Smooth muscle cell (in vitro differentiated cells): ENCODE measurements at regions not wholly inside any gene's neighbourhood (a gene's known extent, or its start where the extent isn't known, plus 50 kb on each side); places are given as distances from the start of the nearest gene placed in this dataset.

Experiments
- DNase-seq: peaks from one replicate; lab custom pipeline; 2025; ENCODE audit not compliant: unreplicated experiment; lab: John Stamatoyannopoulos, UW
- H2AFZ ChIP-seq: fragments of 200-600 bp; sonication (generic); 2 replicates; pipeline ENCODE4 v1.6.0; 2016; ENCODE audit warnings: antibody characterized with exemption, low read depth, mild to moderate bottlenecking
- H3F3A ChIP-seq: fragments of 200-600 bp; sonication (generic); 2 replicates; pipeline ENCODE4 v1.6.0; 2017; ENCODE audit warnings: antibody characterized with exemption, low read depth
- H3K27ac ChIP-seq: fragments of 200-600 bp; sonication (generic); 2 replicates; pipeline ENCODE4 v1.5.1; 2016; ENCODE audit warnings: low read depth, mild to moderate bottlenecking
- H3K27me3 ChIP-seq: fragments of 200-600 bp; sonication (generic); 2 replicates; pipeline ENCODE4 v1.6.1; 2016; ENCODE audit warnings: low read depth, mild to moderate bottlenecking
- H3K36me3 ChIP-seq: fragments of 200-600 bp; sonication (generic); 2 replicates; pipeline ENCODE4 v1.5.1; 2016; ENCODE audit warnings: low read depth
- H3K4me1 ChIP-seq: fragments of 200-600 bp; sonication (generic); 2 replicates; pipeline ENCODE4 v1.5.1; 2016; ENCODE audit warnings: low read depth
- H3K4me2 ChIP-seq: fragments of 200-600 bp; sonication (generic); 2 replicates; pipeline ENCODE4 v1.6.0; 2016; ENCODE audit warnings: mild to moderate bottlenecking
- H3K4me3 ChIP-seq: fragments of 200-600 bp; sonication (generic); 2 replicates; pipeline ENCODE4 v1.5.1; 2016; ENCODE audit warnings: mild to moderate bottlenecking
- H3K79me2 ChIP-seq: fragments of 200-600 bp; sonication (generic); 2 replicates; pipeline ENCODE4 v1.6.0; 2016; ENCODE audit warnings: low read depth, mild to moderate bottlenecking
- H3K9ac ChIP-seq: fragments of 200-600 bp; sonication (generic); 2 replicates; pipeline ENCODE4 v1.6.0; 2016; ENCODE audit warnings: low read depth
- H3K9me3 ChIP-seq: fragments of 200-600 bp; sonication (generic); replicated peaks from 2 replicates; pipeline ENCODE4 v1.5.1; 2016; ENCODE audit warnings: low read depth
- H4K20me1 ChIP-seq: fragments of 200-600 bp; sonication (generic); 2 replicates; pipeline ENCODE4 v1.6.0; 2016; ENCODE audit warnings: low read depth
- CTCF ChIP-seq: fragments of 200-600 bp; sonication (generic); IDR thresholded peaks from 2 replicates; pipeline ENCODE4 v1.5.1; 2017; ENCODE audit warnings: borderline replicate concordance, mild to moderate bottlenecking, antibody characterized with exemption; ENCODE audit not compliant: insufficient read depth, poor library complexity, severe bottlenecking
- WGBS: methylation state at CpG from one replicate; pipeline ENCODE4 v1.1.7; 2016; ENCODE audit warnings: low lambda C conversion rate; 5-methylcytosine and 5-hydroxymethylcytosine counted together

GRCh38 chr5:101860563-101860962 is 435.5 kb downstream of the SLCO4C1 start:
- Histone ChIP-seq H3K36me3 (no peaks in the 10 kb centered on the region), H3K4me2 (no peak overlapping the region), H3K27ac (no peak overlapping the region), H2AFZ (no peak overlapping the region), H3K27me3 (no peaks in the 10 kb centered on the region), H4K20me1 (no peaks in the 10 kb centered on the region), H3K79me2 (no peaks in the 10 kb centered on the region), H3K9ac (no peak overlapping the region), H3K9me3 (no peaks in the 10 kb centered on the region), H3K4me3 (no peak overlapping the region), H3K4me1 (no peaks in the 10 kb centered on the region), H3F3A (no peaks in the 10 kb centered on the region)
- no peak for DNase-seq
- no peak for TF ChIP-seq CTCF
- 86% methylated on average over 6 of the region's 6 CpGs for WGBS

GRCh38 chr5:101860145-101860544 is 435.9 kb downstream of the SLCO4C1 start:
- H4K20me1 ChIP-seq, result no peaks in the 10 kb centered on the region
- H3K9me3 ChIP-seq, result no peaks in the 10 kb centered on the region
- no peak overlapping the region for H3K27ac ChIP-seq
- H3K9ac ChIP-seq, result no peak overlapping the region
- H2AFZ ChIP-seq, result no peak overlapping the region
- no peaks in the 10 kb centered on the region for H3K36me3 ChIP-seq
- DNase-seq, result no peak
- H3K27me3 ChIP-seq, result no peaks in the 10 kb centered on the region
- H3K4me1 ChIP-seq, result no peaks in the 10 kb centered on the region
- no peak for TF ChIP-seq CTCF
- H3F3A ChIP-seq, result no peaks in the 10 kb centered on the region
- no peak overlapping the region for H3K4me2 ChIP-seq
- 86% methylated on average over 10 of the region's 10 CpGs for WGBS
- H3K4me3 ChIP-seq, result no peak overlapping the region
- no peaks in the 10 kb centered on the region for H3K79me2 ChIP-seq

GRCh38 chr5:101846496-101846895 is 449.6 kb downstream of the SLCO4C1 start:
- Histone ChIP-seq H3K79me2 (no peaks in the 10 kb centered on the region), H3K4me1 (no peaks in the 10 kb centered on the region), H3K36me3 (no peaks in the 10 kb centered on the region), H3K4me2 (no peak overlapping the region), H3K9ac (no peak overlapping the region), H3K9me3 (no peaks in the 10 kb centered on the region), H3F3A (no peaks in the 10 kb centered on the region), H4K20me1 (no peaks in the 10 kb centered on the region), H3K27ac (no peak overlapping the region), H3K4me3 (no peak overlapping the region), H3K27me3 (no peaks in the 10 kb centered on the region), H2AFZ (no peak overlapping the region)
- no peak for DNase-seq
- TF ChIP-seq CTCF, result no peak

GRCh38 chr5:101843055-101843454 is 453.0 kb downstream of the SLCO4C1 start:
- Histone ChIP-seq H3K4me1 (peaks cover 2% of the 10 kb centered on the region), H4K20me1 (no peaks in the 10 kb centered on the region), H3F3A (no peaks in the 10 kb centered on the region), H3K4me2 (no peak overlapping the region), H2AFZ (no peak overlapping the region), H3K27ac (no peak overlapping the region), H3K9me3 (no peaks in the 10 kb centered on the region), H3K4me3 (no peak overlapping the region), H3K79me2 (no peaks in the 10 kb centered on the region), H3K9ac (no peak overlapping the region), H3K36me3 (no peaks in the 10 kb centered on the region), H3K27me3 (no peaks in the 10 kb centered on the region)
- no peak for TF ChIP-seq CTCF
- 62% methylated on average over 1 of the region's 1 CpG for WGBS
- no peak for DNase-seq
